ENCODE measurements at regions not wholly inside any gene's neighbourhood (a gene's known extent, or its start where the extent isn't known, plus 50 kb on each side); places are given as distances from the start of the nearest gene placed in this dataset.

DNA sequence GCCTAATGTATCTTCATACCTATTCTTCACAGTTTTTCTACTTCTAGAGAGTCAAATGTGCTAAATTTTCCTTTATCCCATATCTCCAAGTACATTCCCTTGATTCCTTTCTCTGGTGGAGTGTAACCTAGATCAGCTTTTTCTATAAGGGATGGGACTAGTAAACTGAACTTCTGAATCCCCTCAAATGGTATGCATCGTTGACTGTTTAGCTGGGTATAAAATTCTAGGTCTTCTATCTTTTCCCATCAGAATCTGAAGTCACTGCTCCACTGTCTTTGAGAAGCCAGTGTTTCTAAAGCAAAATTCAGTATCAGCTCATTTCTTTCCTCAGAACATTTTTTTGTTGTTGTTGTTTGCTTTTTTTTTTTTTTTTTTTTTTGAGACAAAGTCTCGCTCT lies 1256.8 kb downstream of the BRD1 start:
- TF ChIP-seq, protein P1, sequence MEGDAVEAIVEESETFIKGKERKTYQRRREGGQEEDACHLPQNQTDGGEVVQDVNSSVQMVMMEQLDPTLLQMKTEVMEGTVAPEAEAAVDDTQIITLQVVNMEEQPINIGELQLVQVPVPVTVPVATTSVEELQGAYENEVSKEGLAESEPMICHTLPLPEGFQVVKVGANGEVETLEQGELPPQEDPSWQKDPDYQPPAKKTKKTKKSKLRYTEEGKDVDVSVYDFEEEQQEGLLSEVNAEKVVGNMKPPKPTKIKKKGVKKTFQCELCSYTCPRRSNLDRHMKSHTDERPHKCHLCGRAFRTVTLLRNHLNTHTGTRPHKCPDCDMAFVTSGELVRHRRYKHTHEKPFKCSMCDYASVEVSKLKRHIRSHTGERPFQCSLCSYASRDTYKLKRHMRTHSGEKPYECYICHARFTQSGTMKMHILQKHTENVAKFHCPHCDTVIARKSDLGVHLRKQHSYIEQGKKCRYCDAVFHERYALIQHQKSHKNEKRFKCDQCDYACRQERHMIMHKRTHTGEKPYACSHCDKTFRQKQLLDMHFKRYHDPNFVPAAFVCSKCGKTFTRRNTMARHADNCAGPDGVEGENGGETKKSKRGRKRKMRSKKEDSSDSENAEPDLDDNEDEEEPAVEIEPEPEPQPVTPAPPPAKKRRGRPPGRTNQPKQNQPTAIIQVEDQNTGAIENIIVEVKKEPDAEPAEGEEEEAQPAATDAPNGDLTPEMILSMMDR (tag by site-specific recombination; IDR thresholded peaks at IDR 0.05) = no peak
- TF ChIP-seq, protein P2, sequence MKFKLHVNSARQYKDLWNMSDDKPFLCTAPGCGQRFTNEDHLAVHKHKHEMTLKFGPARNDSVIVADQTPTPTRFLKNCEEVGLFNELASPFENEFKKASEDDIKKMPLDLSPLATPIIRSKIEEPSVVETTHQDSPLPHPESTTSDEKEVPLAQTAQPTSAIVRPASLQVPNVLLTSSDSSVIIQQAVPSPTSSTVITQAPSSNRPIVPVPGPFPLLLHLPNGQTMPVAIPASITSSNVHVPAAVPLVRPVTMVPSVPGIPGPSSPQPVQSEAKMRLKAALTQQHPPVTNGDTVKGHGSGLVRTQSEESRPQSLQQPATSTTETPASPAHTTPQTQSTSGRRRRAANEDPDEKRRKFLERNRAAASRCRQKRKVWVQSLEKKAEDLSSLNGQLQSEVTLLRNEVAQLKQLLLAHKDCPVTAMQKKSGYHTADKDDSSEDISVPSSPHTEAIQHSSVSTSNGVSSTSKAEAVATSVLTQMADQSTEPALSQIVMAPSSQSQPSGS (tag by site-specific recombination; IDR thresholded peaks at IDR 0.05; ENCODE audit: low read depth) = no peak
- TF ChIP-seq MZF1 (tag by site-specific recombination; IDR thresholded peaks at IDR 0.05; ENCODE audit: borderline replicate concordance) = no peak
- no peak for TF ChIP-seq ZNF112 (tag by site-specific recombination; IDR thresholded peaks at IDR 0.05)
- TF ChIP-seq ZNF558 (tag by site-specific recombination; IDR thresholded peaks at IDR 0.05) = no peak
- TF ChIP-seq ZNF335 (tag by site-specific recombination; conservative IDR thresholded peaks at IDR 0.05) = no peak
- TF ChIP-seq ZNF140 (tag by site-specific recombination; IDR thresholded peaks at IDR 0.05) = no peak
- TF ChIP-seq, protein P3, sequence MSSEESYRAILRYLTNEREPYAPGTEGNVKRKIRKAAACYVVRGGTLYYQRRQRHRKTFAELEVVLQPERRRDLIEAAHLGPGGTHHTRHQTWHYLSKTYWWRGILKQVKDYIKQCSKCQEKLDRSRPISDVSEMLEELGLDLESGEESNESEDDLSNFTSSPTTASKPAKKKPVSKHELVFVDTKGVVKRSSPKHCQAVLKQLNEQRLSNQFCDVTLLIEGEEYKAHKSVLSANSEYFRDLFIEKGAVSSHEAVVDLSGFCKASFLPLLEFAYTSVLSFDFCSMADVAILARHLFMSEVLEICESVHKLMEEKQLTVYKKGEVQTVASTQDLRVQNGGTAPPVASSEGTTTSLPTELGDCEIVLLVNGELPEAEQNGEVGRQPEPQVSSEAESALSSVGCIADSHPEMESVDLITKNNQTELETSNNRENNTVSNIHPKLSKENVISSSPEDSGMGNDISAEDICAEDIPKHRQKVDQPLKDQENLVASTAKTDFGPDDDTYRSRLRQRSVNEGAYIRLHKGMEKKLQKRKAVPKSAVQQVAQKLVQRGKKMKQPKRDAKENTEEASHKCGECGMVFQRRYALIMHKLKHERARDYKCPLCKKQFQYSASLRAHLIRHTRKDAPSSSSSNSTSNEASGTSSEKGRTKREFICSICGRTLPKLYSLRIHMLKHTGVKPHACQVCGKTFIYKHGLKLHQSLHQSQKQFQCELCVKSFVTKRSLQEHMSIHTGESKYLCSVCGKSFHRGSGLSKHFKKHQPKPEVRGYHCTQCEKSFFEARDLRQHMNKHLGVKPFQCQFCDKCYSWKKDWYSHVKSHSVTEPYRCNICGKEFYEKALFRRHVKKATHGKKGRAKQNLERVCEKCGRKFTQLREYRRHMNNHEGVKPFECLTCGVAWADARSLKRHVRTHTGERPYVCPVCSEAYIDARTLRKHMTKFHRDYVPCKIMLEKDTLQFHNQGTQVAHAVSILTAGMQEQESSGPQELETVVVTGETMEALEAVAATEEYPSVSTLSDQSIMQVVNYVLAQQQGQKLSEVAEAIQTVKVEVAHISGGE (tag by site-specific recombination; conservative IDR thresholded peaks at IDR 0.05; ENCODE audit: low read depth) = no peak
- no peak for TF ChIP-seq ZNF24 (tag by site-specific recombination; IDR thresholded peaks at IDR 0.05)
- no peak for TF ChIP-seq KLF9 (tag by site-specific recombination; IDR thresholded peaks at IDR 0.05; ENCODE audit: low read depth)
- no peak for TF ChIP-seq ZNF529 (tag by site-specific recombination; IDR thresholded peaks at IDR 0.05; ENCODE audit: insufficient replicate concordance)
- no peak for TF ChIP-seq ZNF350 (tag by site-specific recombination; IDR thresholded peaks at IDR 0.05)
- TF ChIP-seq, protein P4, sequence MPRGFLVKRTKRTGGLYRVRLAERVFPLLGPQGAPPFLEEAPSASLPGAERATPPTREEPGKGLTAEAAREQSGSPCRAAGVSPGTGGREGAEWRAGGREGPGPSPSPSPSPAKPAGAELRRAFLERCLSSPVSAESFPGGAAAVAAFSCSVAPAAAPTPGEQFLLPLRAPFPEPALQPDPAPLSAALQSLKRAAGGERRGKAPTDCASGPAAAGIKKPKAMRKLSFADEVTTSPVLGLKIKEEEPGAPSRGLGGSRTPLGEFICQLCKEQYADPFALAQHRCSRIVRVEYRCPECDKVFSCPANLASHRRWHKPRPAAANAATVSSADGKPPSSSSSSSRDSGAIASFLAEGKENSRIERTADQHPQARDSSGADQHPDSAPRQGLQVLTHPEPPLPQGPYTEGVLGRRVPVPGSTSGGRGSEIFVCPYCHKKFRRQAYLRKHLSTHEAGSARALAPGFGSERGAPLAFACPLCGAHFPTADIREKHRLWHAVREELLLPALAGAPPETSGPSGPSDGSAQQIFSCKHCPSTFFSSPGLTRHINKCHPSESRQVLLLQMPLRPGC (tag by site-specific recombination; IDR thresholded peaks at IDR 0.05) = no peak
